Mucosa of stomach (tissue), 1 donor: ENCODE measurements at regions not wholly inside any gene's neighbourhood (a gene's known extent, or its start where the extent isn't known, plus 50 kb on each side); places are given as distances from the start of the nearest gene placed in this dataset.
"Not testable (repeated sequence)": the region's sequence is repeated elsewhere in the genome, so short reads cannot be mapped to it uniquely, and the experiment has no call there.

Experiments used
- H3K27me3 ChIP-seq: one replicate; pipeline ENCODE4 v1.7.0; 2013; ENCODE audit warnings: mild to moderate bottlenecking, low read length; ENCODE audit not compliant: control insufficient read depth, insufficient read depth
- H3K36me3 ChIP-seq: one replicate; pipeline ENCODE4 v1.7.0; 2013; ENCODE audit warnings: low read length; ENCODE audit not compliant: control insufficient read depth, insufficient read depth
- H3K4me1 ChIP-seq: one replicate; pipeline ENCODE4 v1.7.0; 2013; ENCODE audit warnings: mild to moderate bottlenecking, low read length; ENCODE audit not compliant: control insufficient read depth, insufficient read depth
- H3K4me3 ChIP-seq: one replicate; pipeline ENCODE4 v1.7.0; 2013; ENCODE audit warnings: low read length
- H3K9ac ChIP-seq: one replicate; pipeline ENCODE4 v1.7.0; 2013; ENCODE audit warnings: mild to moderate bottlenecking, low read length, moderate library complexity
- H3K9me3 ChIP-seq: one replicate; pipeline ENCODE4 v1.7.0; 2013; ENCODE audit warnings: mild to moderate bottlenecking, low read length, moderate library complexity; ENCODE audit not compliant: control insufficient read depth
- donor health status: Pancreatic carcinoma.

DNA sequence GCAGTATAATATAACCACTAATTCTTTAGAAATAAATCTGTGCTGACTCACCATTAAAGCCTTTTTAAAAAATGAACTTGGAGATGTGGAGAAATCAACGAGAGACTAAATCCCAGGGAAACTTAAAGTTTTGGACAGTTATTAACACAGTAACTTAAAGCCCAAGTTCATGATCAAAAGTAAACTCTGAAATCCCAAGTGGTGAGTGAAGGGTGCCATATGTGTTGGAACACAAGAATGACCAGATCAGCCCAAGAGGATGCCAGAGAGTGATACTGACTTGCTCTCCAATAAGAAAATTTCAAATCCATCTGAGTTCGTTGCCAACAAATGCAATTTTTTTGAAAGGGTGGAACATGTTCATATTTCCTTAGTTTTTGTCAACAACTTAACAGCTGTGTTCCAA is 838.1 kb upstream of the ACVR2A start:
- Histone ChIP-seq H3K36me3 (no peaks in the 10 kb centered on the region), H3K4me1 (no peaks in the 10 kb centered on the region), H3K27me3 (no peaks in the 10 kb centered on the region), H3K4me3 (no peak overlapping the region), H3K9me3 (no peaks in the 10 kb centered on the region), H3K9ac (no peak overlapping the region)

- Histone ChIP-seq H3K4me1 (no peaks in the 10 kb centered on the region), H3K9ac (no peak overlapping the region), H3K36me3 (no peaks in the 10 kb centered on the region)
These were observed 841.7 kb upstream of the ACVR2A start for GRCh38 chr2:147003081-147003480.

GRCh38 chr2:147002256-147002655 is 842.6 kb upstream of the ACVR2A start:
- no peaks in the 10 kb centered on the region for H3K27me3 ChIP-seq
- no peaks in the 10 kb centered on the region for H3K4me1 ChIP-seq
- no peak overlapping the region for H3K9ac ChIP-seq
- H3K4me3 ChIP-seq: no peak overlapping the region
- H3K9me3 ChIP-seq: no peaks in the 10 kb centered on the region
- H3K36me3 ChIP-seq: no peaks in the 10 kb centered on the region

More at GRCh38 chr2:147003081-147003480, 841.7 kb upstream of the ACVR2A start:
- no peaks in the 10 kb centered on the region for H3K9me3 ChIP-seq
- H3K27me3 ChIP-seq: no peaks in the 10 kb centered on the region
- no peak overlapping the region for H3K4me3 ChIP-seq

GRCh38 chr2:147001061-147001460 is 843.8 kb upstream of the ACVR2A start:
- H3K4me3 ChIP-seq: no peak overlapping the region
- no peaks in the 10 kb centered on the region for H3K27me3 ChIP-seq
- no peaks in the 10 kb centered on the region for H3K4me1 ChIP-seq
- no peak overlapping the region for H3K9ac ChIP-seq
- no peaks in the 10 kb centered on the region for H3K9me3 ChIP-seq
- H3K36me3 ChIP-seq: no peaks in the 10 kb centered on the region

DNA sequence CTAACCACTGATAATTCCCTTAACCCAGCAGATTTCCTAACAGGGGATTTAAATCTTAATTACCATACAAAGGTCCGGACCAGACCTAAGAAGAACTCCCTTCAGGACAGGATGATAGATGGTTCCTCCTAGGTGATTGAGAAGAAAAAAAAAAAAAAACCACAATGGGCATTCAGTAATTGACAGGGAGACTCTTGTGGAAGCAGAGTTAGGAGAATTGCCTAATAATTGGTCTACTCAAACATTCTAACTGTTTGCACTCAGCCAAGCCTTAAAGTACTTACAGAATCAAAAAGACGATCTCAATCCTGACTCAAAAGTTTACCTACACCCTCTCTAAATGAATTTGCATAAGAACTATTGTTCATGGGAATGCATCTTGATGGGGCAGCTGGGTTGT is 844.7 kb upstream of the ACVR2A start:
- not testable (repeated sequence) for H3K9me3 ChIP-seq, H3K4me3 ChIP-seq, H3K4me1 ChIP-seq, H3K9ac ChIP-seq, H3K36me3 ChIP-seq, H3K27me3 ChIP-seq

GRCh38 chr2:146997945-146998344 is 846.9 kb upstream of the ACVR2A start:
- no peaks in the 10 kb centered on the region for H3K9me3 ChIP-seq
- H3K9ac ChIP-seq: no peak overlapping the region
- no peaks in the 10 kb centered on the region for H3K27me3 ChIP-seq
- H3K4me1 ChIP-seq: no peaks in the 10 kb centered on the region
- H3K36me3 ChIP-seq: no peaks in the 10 kb centered on the region
- H3K4me3 ChIP-seq: no peak overlapping the region

GRCh38 chr2:146997488-146997887 is 847.3 kb upstream of the ACVR2A start:
- H3K9me3 ChIP-seq: no peaks in the 10 kb centered on the region
- H3K36me3 ChIP-seq: no peaks in the 10 kb centered on the region
- H3K9ac ChIP-seq: no peak overlapping the region
- no peak overlapping the region for H3K4me3 ChIP-seq
- no peaks in the 10 kb centered on the region for H3K27me3 ChIP-seq
- H3K4me1 ChIP-seq: no peaks in the 10 kb centered on the region

GRCh38 chr2:146994246-146994645 is 850.6 kb upstream of the ACVR2A start:
- no peaks in the 10 kb centered on the region for H3K36me3 ChIP-seq
- no peaks in the 10 kb centered on the region for H3K27me3 ChIP-seq
- H3K4me3 ChIP-seq: no peak overlapping the region
- no peaks in the 10 kb centered on the region for H3K4me1 ChIP-seq
- H3K9ac ChIP-seq: no peak overlapping the region
- no peaks in the 10 kb centered on the region for H3K9me3 ChIP-seq

DNA sequence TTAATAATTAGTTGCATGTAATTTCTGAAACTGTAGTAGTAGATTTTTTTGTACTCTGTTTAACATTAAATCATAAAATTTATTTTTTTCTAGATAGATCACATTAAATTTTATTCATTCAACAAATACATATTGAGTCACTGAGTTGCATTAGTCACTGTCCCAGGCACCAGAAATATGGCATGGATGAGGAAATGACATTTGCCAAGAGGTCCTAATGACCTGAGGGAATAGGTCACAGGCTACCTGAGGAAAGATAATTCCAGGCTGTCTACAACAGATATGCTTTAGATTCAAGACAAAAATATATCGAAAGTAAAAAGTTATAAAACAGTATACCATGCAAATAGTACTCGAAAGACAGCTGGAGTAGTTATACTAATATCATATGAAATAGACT is 852.4 kb upstream of the ACVR2A start:
- Histone ChIP-seq H3K36me3 (no peaks in the 10 kb centered on the region), H3K9me3 (no peaks in the 10 kb centered on the region), H3K27me3 (no peaks in the 10 kb centered on the region), H3K4me1 (no peaks in the 10 kb centered on the region), H3K9ac (no peak overlapping the region), H3K4me3 (no peak overlapping the region)

- Histone ChIP-seq H3K9me3 (no peaks in the 10 kb centered on the region), H3K27me3 (no peaks in the 10 kb centered on the region), H3K4me3 (no peak overlapping the region), H3K4me1 (no peaks in the 10 kb centered on the region), H3K36me3 (no peaks in the 10 kb centered on the region), H3K9ac (no peak overlapping the region)
These were observed 852.8 kb upstream of the ACVR2A start for GRCh38 chr2:146992057-146992456.

GRCh38 chr2:146990311-146991054 is 854.3 kb upstream of the ACVR2A start:
- Histone ChIP-seq H3K4me3 (no peak overlapping the region), H3K36me3 (no peaks in the 10 kb centered on the region), H3K9ac (no peak overlapping the region), H3K9me3 (no peaks in the 10 kb centered on the region), H3K4me1 (no peaks in the 10 kb centered on the region), H3K27me3 (no peaks in the 10 kb centered on the region)

DNA sequence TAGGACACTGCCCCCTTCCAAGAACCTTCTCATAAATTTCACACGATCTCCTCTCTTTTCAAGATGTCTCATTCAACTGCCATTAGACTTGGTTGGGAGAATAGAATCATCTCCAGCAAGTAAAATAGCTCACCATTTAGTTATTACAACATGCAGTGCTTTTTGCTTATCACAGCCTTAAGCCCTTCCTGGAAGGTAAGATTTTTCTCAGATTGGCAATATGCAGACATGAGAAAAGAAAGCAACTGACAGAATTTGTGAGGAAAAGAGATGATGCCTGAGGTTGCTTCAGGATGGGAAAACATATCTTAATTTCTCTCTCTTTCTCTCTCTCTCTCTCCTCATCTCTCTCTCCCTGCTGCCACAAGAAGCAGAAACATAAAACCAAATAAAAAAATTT is 855.1 kb upstream of the ACVR2A start:
- H3K9me3 ChIP-seq: no peaks in the 10 kb centered on the region
- H3K36me3 ChIP-seq: no peaks in the 10 kb centered on the region
- H3K27me3 ChIP-seq: no peaks in the 10 kb centered on the region

GRCh38 chr2:146987996-146988395 is 856.8 kb upstream of the ACVR2A start:
- Histone ChIP-seq H3K4me1 (no peaks in the 10 kb centered on the region), H3K4me3 (no peak overlapping the region), H3K36me3 (no peaks in the 10 kb centered on the region), H3K9ac (no peak overlapping the region), H3K9me3 (no peaks in the 10 kb centered on the region), H3K27me3 (no peaks in the 10 kb centered on the region)

More for the DNA sequence above, 855.1 kb upstream of the ACVR2A start:
- H3K4me1 ChIP-seq: no peaks in the 10 kb centered on the region
- H3K4me3 ChIP-seq: no peak overlapping the region
- no peak overlapping the region for H3K9ac ChIP-seq
